ENCODE measurements at regions not wholly inside any gene's neighbourhood (a gene's known extent, or its start where the extent isn't known, plus 50 kb on each side); places are given as distances from the start of the nearest gene placed in this dataset.

DNA sequence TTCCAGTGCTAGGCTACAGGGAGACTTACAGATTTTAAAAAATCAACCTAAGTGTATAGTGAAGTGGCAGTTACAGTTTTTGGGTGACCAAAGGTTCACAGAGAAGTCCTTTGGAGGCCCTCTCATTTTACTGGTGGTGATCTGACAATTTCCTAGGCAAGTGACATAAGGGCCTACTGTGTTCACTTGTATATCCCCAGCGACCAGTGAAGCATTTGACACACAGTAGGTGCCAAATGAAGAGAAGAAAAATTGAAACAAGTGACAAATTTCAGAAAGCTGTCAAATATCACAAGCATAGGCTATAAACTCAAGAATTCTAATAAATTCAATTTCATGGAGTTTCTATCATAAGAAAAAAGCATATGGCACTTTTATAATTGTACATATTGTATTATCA, 89.5 kb downstream of the RPL22L1 start:
- no peak for DNase-seq

- no peak for DNase-seq
Observed at GRCh38 chr3:170778240-170779217, 91.5 kb downstream of the RPL22L1 start.

DNA sequence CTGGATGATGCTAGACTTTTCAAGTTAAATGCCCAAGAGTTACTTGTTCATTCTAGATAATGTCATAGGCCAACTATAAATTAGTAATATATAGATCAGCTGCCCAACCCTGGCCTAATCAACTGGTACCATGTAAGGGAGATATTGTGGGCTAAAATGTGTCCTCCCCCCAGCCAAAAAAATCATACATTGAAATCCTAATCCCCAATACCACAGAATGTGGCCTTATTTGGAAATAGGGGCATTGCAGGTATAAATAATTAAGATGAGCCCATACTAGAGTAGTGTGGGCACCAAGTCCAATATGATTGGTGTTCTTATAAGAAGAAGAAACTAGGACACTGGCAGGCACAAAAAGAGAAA, 92.5 kb downstream of the RPL22L1 start:
- DNase-seq, result no peak

DNA sequence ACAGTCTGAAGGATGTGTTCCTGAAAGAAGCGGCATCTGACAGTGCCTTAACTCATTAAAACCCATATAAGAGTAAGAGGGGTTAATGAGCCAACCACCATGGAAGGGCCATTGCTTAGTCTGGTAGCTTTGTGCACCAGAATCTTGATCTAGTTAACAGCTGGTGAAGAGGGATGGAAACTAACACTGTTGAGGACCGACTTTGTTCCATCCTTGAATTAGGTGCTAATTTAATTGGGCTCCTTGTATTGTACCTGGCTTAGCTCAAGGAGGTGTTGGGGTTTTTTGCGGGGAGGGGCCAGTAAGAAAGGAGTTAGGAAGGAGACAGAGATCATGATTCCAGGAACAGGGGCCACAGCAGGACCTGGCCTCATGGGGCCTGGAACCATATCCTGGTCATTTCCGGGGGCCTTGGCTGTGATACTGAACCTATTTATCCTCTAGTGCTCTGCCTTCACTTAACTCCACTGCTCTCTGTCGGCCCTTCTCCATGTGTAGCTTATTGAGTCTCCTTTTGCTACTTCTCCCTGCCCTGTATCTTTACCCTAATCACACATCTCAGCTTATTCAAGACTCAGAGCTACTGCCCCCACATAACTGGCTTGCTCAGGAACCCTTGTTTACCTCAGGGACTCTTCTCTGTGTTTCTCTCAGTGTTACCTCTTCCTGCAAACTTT, 93.0 kb downstream of the RPL22L1 start:
- no peak for DNase-seq

DNA sequence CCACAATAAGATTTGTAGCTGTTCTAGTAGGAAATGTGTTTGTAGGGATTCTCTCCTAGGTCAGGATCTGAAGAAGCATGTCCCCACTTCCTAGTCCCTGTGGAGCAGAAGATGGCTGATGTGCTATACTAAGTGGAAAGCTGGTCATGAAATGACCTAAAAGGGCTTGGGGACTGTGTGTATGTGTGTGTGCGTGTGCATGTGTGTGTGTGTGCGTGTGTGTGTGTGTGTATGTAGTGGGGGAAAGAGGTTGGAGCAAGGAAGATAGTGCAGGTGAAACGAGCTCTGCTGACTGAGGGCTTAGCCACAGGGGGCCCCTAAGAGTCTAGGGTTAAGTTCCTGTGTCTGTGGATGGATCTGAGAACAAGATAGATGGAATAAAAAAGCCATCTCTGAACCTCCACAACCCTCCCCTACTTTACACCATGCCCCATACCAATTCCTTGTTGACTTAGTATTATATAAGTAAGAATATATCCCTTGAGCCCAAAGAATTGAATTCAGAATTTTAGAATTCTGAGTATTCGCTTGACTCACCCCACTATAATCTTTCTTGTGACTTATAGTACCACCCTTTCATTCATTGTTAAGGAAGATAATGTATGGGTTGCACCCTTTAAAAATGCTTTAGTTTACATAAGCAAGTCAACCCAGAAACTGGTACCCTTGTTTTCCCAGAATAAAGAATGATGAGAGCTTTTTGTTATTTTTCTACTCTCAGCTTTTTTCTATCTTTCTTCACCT, 96.1 kb downstream of the RPL22L1 start:
- no peak for DNase-seq

GRCh38 chr3:170772175-170772574, 97.8 kb downstream of the RPL22L1 start:
- DNase-seq, result no peak

GRCh38 chr3:170768334-170768801, 101.6 kb downstream of the RPL22L1 start:
- DNase-seq, result no peak

GRCh38 chr3:170767576-170767941, 102.4 kb downstream of the RPL22L1 start:
- no peak for DNase-seq

DNA sequence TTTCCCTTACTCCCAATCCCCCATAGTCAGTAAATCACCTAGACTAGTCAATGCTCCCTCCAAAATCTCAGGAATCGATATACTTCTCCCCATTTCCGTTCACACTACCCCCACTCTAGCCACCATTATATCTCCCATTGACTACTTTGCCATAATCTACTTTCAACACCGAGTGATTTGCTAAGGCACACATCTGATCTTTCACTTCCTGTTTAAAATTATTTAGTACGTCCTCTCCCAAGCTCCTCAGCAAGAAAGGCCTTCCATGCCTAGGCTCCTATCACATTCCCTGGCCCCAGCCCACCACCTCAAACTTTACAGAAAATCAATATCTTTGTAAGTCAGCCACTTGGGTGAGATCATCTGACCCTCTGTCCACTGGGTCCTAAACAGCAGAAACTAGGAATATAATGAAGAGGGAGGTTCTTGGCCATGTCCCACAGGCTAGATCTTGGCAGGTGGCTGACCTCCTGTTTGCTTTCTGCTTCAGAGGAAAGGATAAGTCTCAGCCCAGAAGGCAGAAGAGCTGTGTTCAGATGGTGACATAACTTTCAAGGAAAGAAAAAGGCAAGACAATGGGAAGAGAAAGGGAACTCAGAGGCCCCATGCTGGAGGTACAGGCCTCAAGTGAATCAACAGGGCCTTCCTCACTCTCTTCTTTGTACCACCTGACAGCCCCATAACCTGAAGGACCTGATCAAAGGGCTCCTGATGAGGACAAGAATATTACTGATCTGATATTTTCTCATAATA, 103.0 kb downstream of the RPL22L1 start:
- DNase-seq, result peak; percentile 28

DNA sequence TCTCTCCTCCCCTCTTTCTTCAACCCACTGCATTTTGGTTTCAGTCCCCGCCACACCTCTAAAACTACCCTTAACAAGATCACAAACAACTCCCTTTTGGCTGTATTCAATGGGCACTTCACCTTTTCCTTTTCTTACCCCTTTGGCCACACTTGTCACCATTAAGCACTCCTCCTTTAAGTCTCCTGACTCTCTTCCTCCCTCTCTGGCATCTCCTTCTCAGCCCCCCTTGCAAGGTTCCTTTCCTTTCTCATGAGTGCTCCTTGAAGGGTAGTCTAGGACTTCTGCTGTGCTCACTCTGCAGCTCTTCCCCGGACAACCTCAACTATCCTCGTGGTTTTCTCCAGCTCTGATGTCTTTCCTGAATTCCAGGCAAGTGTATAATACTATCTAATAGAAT, 103.7 kb downstream of the RPL22L1 start:
- no peak for DNase-seq

DNA sequence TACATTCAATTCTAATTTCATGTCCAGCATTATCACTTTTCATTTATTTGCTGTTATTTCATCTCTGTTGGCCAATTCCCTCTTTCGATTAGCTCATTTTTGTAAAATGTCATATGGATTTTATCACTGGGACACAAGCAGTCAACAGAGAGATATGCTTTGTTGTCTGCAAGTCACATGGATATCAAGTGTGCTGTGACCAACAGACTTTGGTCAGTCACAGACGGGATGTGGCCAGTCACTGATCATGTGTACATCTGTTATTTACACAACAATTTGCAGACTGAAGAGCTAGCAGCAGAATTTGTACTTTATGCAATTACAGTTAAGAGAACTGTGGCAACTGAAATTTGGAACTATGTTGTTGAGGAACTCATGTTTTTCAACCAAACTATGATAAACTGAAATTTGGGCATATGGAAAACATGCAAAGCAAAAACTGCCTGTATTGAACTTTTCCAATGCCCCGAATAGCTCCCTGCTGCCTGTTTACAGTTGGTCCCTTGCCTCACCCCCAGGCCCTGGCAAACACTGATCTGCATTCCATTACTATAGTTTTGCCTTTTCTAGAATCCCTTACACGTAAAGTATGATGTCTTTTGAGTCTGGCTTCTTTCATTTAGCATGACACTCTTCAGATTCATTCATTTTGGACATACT, 104.4 kb downstream of the RPL22L1 start:
- no peak for DNase-seq

- no peak for DNase-seq
Observed at GRCh38 chr3:170764017-170764416, 106.0 kb downstream of the RPL22L1 start.

DNA sequence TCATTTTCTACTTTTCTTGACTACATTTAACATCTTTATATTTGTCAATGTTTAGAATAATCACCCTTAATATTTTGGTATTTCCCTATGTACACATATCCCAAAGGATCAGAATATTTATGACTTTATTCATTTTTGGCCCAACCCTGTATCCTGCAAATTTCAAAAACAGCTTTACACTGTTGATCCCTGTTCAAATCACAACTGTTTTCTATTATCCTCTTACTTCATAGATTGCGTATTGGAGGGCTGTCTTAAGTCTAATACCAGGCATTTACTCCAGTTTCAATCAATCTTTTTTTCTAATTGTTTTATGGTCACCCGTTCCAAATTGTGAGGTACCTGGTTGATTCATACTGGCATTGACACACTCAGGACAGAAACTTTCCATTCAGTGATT, 107.9 kb downstream of the RPL22L1 start:
- DNase-seq, result no peak

GRCh38 chr3:170761103-170761502, 108.9 kb downstream of the RPL22L1 start:
- DNase-seq, result no peak

DNA sequence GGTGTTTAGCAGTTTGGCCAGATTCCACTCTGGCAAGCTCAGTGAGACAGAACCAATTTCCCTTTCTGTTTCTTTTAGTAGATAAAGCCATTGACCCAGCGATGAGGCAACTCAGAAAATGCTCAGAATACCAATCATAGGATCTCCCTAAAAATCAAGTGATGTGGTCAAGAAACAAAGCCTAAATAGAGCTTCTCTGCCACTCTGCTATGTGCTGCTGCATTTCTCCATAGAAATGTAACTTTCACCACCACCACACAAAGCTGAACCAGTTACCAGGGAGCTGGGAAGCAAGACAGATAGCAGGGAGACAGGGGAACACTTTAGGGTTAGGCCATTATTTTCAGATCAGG, 109.8 kb downstream of the RPL22L1 start:
- DNase-seq, result no peak

DNA sequence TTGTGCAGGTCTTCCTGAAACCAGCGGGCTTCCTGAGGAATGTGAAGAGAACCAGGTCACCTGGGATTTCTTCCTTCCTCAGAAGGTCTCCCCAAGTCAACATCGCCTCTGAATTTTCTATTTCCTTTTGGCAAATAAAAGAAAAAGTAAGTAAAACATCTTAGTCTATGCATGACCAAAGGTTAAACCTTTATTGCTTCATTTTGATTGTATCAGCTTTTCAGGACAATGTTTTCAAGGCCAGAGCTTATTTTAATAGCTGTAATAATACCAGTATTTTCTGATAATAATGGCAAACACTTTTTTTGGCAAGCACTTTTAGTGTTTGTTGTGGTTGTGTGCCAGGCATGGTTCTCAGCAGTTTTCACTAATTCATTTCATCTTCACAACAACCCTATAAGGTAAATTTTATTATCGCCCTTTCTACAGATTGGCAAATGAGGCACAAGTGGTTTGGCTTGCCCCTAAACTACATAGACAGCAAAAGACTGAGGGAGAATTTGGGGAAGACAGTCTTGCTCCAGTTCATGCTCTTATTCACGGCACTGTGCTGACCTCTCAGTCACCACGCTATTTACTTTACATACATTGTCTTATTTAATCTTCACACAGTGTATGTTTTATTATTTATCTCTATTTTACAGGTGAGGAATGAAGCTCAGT, 110.4 kb downstream of the RPL22L1 start:
- no peak for DNase-seq

- no peak for DNase-seq
Observed at GRCh38 chr3:170757038-170757437, 113.0 kb downstream of the RPL22L1 start.

DNA sequence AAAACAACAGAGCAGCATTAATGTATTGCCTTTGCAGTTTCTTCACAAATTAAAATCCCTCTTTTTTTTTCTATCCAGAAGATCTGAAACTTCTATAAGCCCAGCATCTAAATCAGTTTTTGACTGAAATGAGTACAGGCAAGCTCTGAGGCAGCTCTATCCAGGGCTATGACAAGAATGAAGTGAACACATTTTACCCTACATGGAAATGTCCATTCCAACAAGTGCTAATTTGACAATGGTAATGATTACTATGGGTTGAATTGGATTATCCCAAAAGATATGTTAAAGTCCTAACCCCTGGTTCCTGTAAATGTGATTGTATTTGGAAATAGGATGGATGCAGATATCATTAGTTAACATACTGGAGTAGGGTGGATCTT, 115.7 kb downstream of the RPL22L1 start:
- DNase-seq, result no peak

DNA sequence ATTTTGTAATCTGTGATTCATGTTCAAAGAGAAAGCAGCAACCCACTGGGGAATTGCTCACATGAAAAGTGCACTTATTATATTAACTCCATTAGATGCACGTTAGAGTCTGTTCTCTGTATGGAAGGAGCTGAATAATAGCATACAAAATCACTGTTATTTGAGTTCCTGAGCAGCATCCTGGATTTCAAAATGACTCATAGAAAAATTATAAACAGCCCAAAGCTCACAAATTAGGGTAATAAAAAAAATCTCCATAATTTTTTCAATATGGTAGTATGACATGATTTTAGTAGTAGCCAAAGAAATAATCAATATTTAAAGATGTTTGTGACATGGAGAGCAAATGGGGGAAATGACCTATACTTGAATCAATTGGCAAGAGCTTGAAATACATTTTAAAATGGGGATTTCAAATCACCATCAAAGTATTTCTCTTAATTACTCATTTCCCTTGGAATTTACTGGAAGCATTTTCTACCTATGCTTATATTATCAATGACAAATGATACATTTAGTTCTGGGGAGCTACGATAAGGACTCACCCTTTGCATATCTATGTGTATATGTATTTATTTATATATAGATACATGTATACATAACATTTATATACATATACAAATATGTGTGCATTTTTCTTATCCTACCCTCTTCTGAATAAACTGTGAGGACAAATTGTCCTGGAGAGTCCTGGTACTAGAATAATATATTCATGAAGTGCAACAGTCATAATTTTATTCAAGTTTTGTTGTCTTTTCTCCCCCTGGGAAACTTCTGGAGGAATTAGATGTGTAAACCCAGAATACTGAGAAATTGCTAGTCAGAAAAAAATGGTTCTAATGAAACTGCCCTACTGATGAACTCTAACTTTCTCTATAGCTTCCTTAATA, 116.3 kb downstream of the RPL22L1 start:
- DNase-seq, result no peak

GRCh38 chr3:170752571-170753155, 117.3 kb downstream of the RPL22L1 start:
- DNase-seq, result no peak

Data from MV-4-11 (cell line).